T-helper 2 cell treated with Interferon-gamma antibody and Interleukin-4, amounts not matched to agents 5 μg/mL and 100 μg/mL, for 36 hours (primary cell): ENCODE measurements at regions not wholly inside any gene's neighbourhood (a gene's known extent, or its start where the extent isn't known, plus 50 kb on each side); places are given as distances from the start of the nearest gene placed in this dataset.

Experiments
- DNase-seq: peaks from one replicate; pipeline ENCODE4 v3.0.0; 2021; ENCODE audit warnings: low spot score
- H3K27ac Mint-ChIP-seq: one replicate; pipeline ENCODE4 v1.8.0; 2021; ENCODE audit warnings: mild to moderate bottlenecking, mixed read lengths
- H3K27me3 Mint-ChIP-seq: one replicate; pipeline ENCODE4 v1.8.0; 2021; ENCODE audit warnings: low read depth, mixed read lengths
- H3K36me3 Mint-ChIP-seq: one replicate; pipeline ENCODE4 v1.8.0; 2021; ENCODE audit warnings: low read depth, mixed read lengths
- H3K4me1 Mint-ChIP-seq: one replicate; pipeline ENCODE4 v1.8.0; 2021; ENCODE audit warnings: low read depth, mixed read lengths
- H3K4me3 Mint-ChIP-seq: one replicate; pipeline ENCODE4 v1.8.0; 2022; ENCODE audit warnings: mild to moderate bottlenecking, moderate library complexity, mixed read lengths
- H3K9me3 Mint-ChIP-seq: one replicate; pipeline ENCODE4 v1.8.0; 2021; ENCODE audit warnings: mixed read lengths

DNA sequence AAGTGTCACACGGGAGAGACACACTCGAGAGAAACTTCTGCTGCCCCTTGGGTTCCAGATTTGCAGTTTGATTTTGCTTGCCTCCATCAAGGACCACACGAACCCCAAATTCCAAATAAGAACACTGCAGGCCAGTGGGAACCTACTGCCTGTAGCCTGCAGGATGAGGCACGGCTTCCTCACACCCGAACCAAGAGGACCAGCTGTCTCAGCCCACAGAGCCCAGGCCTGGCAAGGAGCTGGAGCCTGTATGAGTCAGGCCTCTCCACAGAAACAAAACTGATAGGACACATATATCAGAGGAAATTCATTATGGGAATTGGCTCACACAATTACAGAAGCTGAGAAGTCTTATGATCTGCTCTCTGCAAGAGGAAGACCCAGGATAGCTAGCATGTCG lies 188.1 kb upstream of the NSMCE3 start:
- H3K27ac Mint-ChIP-seq = no peak overlapping the region
- no peak for DNase-seq
- H3K9me3 Mint-ChIP-seq = no peaks in the 10 kb centered on the region

GRCh38 chr15:29456964-29457363 lies 187.3 kb upstream of the NSMCE3 start:
- Mint-ChIP-seq H3K36me3 (no peaks in the 10 kb centered on the region), H3K4me3 (no peak overlapping the region), H3K27me3 (no peaks in the 10 kb centered on the region), H3K9me3 (no peaks in the 10 kb centered on the region), H3K27ac (no peak overlapping the region), H3K4me1 (peaks cover 12% of the 10 kb centered on the region)
- DNase-seq = no peak

More for the DNA sequence above, 188.1 kb upstream of the NSMCE3 start:
- Mint-ChIP-seq H3K27me3 (no peaks in the 10 kb centered on the region), H3K4me1 (peaks cover 10% of the 10 kb centered on the region), H3K4me3 (no peak overlapping the region), H3K36me3 (no peaks in the 10 kb centered on the region)

- Mint-ChIP-seq H3K4me1 (peaks cover 12% of the 10 kb centered on the region), H3K27ac (no peak overlapping the region), H3K4me3 (no peak overlapping the region), H3K9me3 (no peaks in the 10 kb centered on the region), H3K36me3 (no peaks in the 10 kb centered on the region), H3K27me3 (no peaks in the 10 kb centered on the region)
- no peak for DNase-seq
Observed at GRCh38 chr15:29456255-29456654, 186.6 kb upstream of the NSMCE3 start.

DNA sequence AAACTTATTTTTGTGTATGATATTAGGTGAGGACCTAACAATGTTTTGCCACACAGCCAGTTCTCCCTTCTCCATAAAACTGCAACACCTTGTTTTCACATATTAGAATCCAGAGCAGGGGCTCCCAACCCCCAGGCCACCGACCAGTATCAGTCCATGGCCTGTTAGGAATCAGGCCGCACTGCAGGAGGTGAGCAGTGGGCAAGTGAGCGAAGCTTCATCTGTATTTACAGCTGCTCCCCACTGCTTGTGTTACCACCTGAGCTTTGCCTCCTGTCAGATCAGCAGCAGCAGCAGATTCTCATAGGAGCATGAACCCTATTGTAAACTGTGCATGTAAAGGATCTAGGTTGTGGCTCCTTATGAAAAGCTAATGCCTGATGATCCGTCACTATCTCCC lies 185.9 kb upstream of the NSMCE3 start:
- H3K9me3 Mint-ChIP-seq = no peaks in the 10 kb centered on the region
- H3K4me3 Mint-ChIP-seq = no peak overlapping the region
- H3K27me3 Mint-ChIP-seq = no peaks in the 10 kb centered on the region
- peaks cover 12% of the 10 kb centered on the region for H3K4me1 Mint-ChIP-seq
- H3K27ac Mint-ChIP-seq = no peak overlapping the region
- DNase-seq = no peak
- H3K36me3 Mint-ChIP-seq = no peaks in the 10 kb centered on the region

DNA sequence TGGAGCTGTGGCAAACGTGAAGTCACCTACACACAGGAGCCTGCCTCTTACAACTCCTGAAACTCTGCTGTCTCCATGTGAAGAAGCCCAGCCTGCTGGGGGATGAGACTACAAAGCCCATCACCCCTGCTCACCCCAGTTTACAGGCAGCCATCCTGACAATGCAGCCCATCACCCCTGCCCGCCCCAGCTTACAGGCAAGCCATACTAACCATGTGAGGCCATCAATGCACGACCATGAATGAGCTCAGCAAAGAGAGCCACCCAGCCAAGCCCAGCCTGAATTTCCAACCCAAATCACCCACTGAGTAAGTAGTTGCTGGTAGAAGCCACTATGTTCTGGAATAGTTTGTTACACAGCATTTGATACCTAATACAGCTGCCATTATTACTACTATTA lies 185.4 kb upstream of the NSMCE3 start:
- H3K4me3 Mint-ChIP-seq = no peak overlapping the region
- H3K36me3 Mint-ChIP-seq = no peaks in the 10 kb centered on the region
- no peaks in the 10 kb centered on the region for H3K27me3 Mint-ChIP-seq
- DNase-seq = no peak
- H3K4me1 Mint-ChIP-seq = peaks cover 12% of the 10 kb centered on the region
- H3K27ac Mint-ChIP-seq = no peak overlapping the region
- H3K9me3 Mint-ChIP-seq = no peaks in the 10 kb centered on the region

DNA sequence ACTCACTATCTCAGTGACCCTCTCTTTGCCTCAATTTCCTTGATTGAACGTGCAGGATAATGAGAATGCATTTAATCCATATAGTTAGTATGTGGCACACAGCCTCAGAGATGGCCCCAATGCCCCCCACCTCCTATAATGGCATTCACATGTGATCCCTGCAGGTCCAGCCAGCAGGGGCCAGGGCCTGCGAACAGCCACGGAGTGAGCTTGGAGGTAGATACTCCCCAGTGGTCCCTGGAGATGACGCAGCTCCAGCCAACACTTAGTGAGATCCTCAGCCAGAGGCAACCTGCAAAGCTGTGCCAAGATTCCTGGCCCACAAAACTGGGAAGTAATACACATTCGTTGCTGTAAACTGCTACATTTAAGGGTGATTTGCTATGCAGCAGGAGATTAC lies 184.9 kb upstream of the NSMCE3 start:
- no peaks in the 10 kb centered on the region for H3K9me3 Mint-ChIP-seq

GRCh38 chr15:29452881-29453731 lies 183.5 kb upstream of the NSMCE3 start:
- no peak for DNase-seq
- Mint-ChIP-seq H3K36me3 (no peaks in the 10 kb centered on the region), H3K9me3 (no peaks in the 10 kb centered on the region), H3K27me3 (no peaks in the 10 kb centered on the region), H3K27ac (peak overlapping the region; percentile 1), H3K4me1 (peaks cover 12% of the 10 kb centered on the region), H3K4me3 (no peak overlapping the region)

More for the DNA sequence above, 184.9 kb upstream of the NSMCE3 start:
- Mint-ChIP-seq H3K27me3 (no peaks in the 10 kb centered on the region), H3K4me3 (no peak overlapping the region), H3K36me3 (no peaks in the 10 kb centered on the region), H3K27ac (no peak overlapping the region), H3K4me1 (peaks cover 12% of the 10 kb centered on the region)
- DNase-seq = no peak

GRCh38 chr15:29451201-29451781 lies 181.7 kb upstream of the NSMCE3 start:
- DNase-seq = no peak
- Mint-ChIP-seq H3K9me3 (no peaks in the 10 kb centered on the region), H3K36me3 (no peaks in the 10 kb centered on the region), H3K4me3 (no peak overlapping the region), H3K27me3 (no peaks in the 10 kb centered on the region), H3K4me1 (peaks cover 12% of the 10 kb centered on the region), H3K27ac (no peak overlapping the region)

- DNase-seq = no peak
- H3K4me1 Mint-ChIP-seq = peaks cover 12% of the 10 kb centered on the region
- no peaks in the 10 kb centered on the region for H3K27me3 Mint-ChIP-seq
- no peak overlapping the region for H3K4me3 Mint-ChIP-seq
- H3K9me3 Mint-ChIP-seq = no peaks in the 10 kb centered on the region
- H3K36me3 Mint-ChIP-seq = no peaks in the 10 kb centered on the region
- no peak overlapping the region for H3K27ac Mint-ChIP-seq
Observed at GRCh38 chr15:29449136-29449535, 179.5 kb upstream of the NSMCE3 start.

DNA sequence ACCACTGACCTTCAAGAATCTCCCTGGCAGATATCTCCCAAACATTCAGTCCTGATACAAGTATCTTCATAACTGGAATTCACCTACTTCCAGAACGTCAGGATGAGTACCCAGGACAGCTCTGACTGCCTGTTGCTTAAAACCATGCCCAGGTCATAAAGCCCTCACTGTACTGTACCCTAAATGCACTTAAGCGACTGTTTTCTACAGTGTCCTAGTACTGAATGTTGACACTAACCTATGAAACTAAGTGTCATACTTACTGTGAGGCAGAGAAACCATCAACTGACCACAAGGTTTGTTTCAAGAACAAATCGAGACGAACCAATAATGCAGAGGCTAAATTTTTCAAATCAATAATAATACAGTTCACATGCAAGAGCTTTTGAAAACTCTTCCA lies 178.7 kb upstream of the NSMCE3 start:
- Mint-ChIP-seq H3K27ac (no peak overlapping the region), H3K36me3 (no peaks in the 10 kb centered on the region), H3K4me1 (peaks cover 7% of the 10 kb centered on the region), H3K4me3 (no peak overlapping the region), H3K27me3 (no peaks in the 10 kb centered on the region), H3K9me3 (no peaks in the 10 kb centered on the region)
- DNase-seq = no peak

DNA sequence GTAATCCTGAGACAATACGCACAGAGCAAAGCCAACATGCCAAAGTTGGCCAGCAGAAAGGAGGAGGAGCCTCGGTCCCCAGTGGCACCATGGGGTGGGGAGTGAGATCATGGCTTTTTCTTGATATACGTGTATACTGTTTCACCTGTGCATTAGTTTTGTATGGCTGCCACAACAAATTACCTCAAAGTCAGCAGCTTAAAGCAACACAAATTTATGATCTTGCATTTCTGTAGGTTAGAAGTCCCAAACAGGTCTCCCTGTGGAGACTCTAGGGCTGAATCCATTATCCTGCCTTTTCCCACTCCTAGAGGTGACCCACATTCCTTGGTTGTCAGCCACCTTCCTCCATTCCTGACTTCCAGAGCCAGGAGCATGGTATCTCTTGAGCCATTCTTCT lies 176.9 kb upstream of the NSMCE3 start:
- DNase-seq = no peak
- Mint-ChIP-seq H3K4me3 (no peak overlapping the region), H3K9me3 (no peaks in the 10 kb centered on the region), H3K27ac (no peak overlapping the region), H3K27me3 (no peaks in the 10 kb centered on the region), H3K4me1 (no peaks in the 10 kb centered on the region), H3K36me3 (no peaks in the 10 kb centered on the region)

GRCh38 chr15:29442532-29442931 lies 172.9 kb upstream of the NSMCE3 start:
- Mint-ChIP-seq H3K4me1 (no peaks in the 10 kb centered on the region), H3K4me3 (no peak overlapping the region), H3K9me3 (no peaks in the 10 kb centered on the region), H3K36me3 (no peaks in the 10 kb centered on the region), H3K27me3 (no peaks in the 10 kb centered on the region), H3K27ac (no peak overlapping the region)
- DNase-seq = no peak

DNA sequence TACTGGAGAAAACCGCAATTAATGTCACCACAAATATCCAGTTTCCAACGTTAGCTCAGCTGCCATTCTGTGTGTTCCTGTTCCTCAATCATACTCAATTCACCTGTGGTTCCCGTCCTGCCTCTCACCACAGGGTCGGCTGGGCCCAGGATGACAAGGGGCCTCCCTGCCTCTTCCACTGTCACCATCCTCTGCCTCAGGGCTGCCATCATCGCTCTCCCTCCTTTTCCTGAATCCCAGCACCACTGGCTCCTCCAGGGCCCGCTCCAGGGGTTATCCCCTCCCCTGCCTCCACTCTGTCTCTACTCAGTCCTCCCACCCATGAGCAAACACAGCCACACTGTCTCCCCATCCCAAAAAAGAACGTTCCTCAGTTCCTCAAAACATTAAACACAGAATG lies 170.9 kb upstream of the NSMCE3 start:
- no peak for DNase-seq
- Mint-ChIP-seq H3K4me3 (no peak overlapping the region), H3K9me3 (no peaks in the 10 kb centered on the region), H3K27ac (no peak overlapping the region), H3K4me1 (no peaks in the 10 kb centered on the region), H3K27me3 (no peaks in the 10 kb centered on the region), H3K36me3 (no peaks in the 10 kb centered on the region)

- H3K27ac Mint-ChIP-seq = no peak overlapping the region
- H3K36me3 Mint-ChIP-seq = no peaks in the 10 kb centered on the region
- no peak for DNase-seq
- no peaks in the 10 kb centered on the region for H3K9me3 Mint-ChIP-seq
- no peak overlapping the region for H3K4me3 Mint-ChIP-seq
- H3K4me1 Mint-ChIP-seq = no peaks in the 10 kb centered on the region
- H3K27me3 Mint-ChIP-seq = peaks cover 4% of the 10 kb centered on the region
Observed at GRCh38 chr15:29438703-29439055, 169.1 kb upstream of the NSMCE3 start.
